Hematopoietic multipotent progenitor cell treated with erythropoietin and hydrocortisone succinate and interleukin-3 and kit ligand, for 15 days (in vitro differentiated cells): ENCODE measurements at regions not wholly inside any gene's neighbourhood (a gene's known extent, or its start where the extent isn't known, plus 50 kb on each side); places are given as distances from the start of the nearest gene placed in this dataset.
A peak's percentile ranks its signal among the peaks of the same experiment; 100 is the strongest.
"Not testable (repeated sequence)": the region's sequence is repeated elsewhere in the genome, so short reads cannot be mapped to it uniquely, and the experiment has no call there.

ENCODE experiments used
- DNase-seq: peaks from one replicate; pipeline ENCODE4 v3.0.0-alpha.2; 2015; ENCODE audit warnings: low spot score

- DNase-seq = no peak
Measured at GRCh38 chr14:30312214-30312613, 246.7 kb upstream of the G2E3 start.

GRCh38 chr14:30317729-30318128, 241.2 kb upstream of the G2E3 start:
- no peak for DNase-seq

GRCh38 chr14:30322819-30323218, 236.1 kb upstream of the G2E3 start:
- DNase-seq = no peak

- no peak for DNase-seq
Measured at GRCh38 chr14:30330033-30330432, 228.9 kb upstream of the G2E3 start.

- DNase-seq = peak; percentile 14
Measured at GRCh38 chr14:30330445-30330844, 228.5 kb upstream of the G2E3 start.

- DNase-seq = no peak
Measured at GRCh38 chr14:30331030-30331429, 227.9 kb upstream of the G2E3 start.

- no peak for DNase-seq
Measured at GRCh38 chr14:30332374-30332773, 226.6 kb upstream of the G2E3 start.

- DNase-seq = no peak
Measured at GRCh38 chr14:30333934-30334333, 225.0 kb upstream of the G2E3 start.

- DNase-seq = no peak
Measured at GRCh38 chr14:30337456-30337855, 221.5 kb upstream of the G2E3 start.

- DNase-seq = no peak
Measured at GRCh38 chr14:30339311-30339901, 219.6 kb upstream of the G2E3 start.

- DNase-seq = no peak
Measured at GRCh38 chr14:30340495-30340894, 218.5 kb upstream of the G2E3 start.

- no peak for DNase-seq
Measured at GRCh38 chr14:30345511-30345910, 213.4 kb upstream of the G2E3 start.

- no peak for DNase-seq
Measured at GRCh38 chr14:30348445-30348844, 210.5 kb upstream of the G2E3 start.

- no peak for DNase-seq
Measured at GRCh38 chr14:30349520-30349919, 209.4 kb upstream of the G2E3 start.

GRCh38 chr14:30354439-30354838, 204.5 kb upstream of the G2E3 start:
- no peak for DNase-seq

GRCh38 chr14:30355431-30355913, 203.5 kb upstream of the G2E3 start:
- DNase-seq = no peak

- no peak for DNase-seq
Measured at GRCh38 chr14:30356438-30357202, 202.3 kb upstream of the G2E3 start.

GRCh38 chr14:30357791-30358190, 201.2 kb upstream of the G2E3 start:
- DNase-seq = no peak

- DNase-seq = no peak
Measured at GRCh38 chr14:30362369-30363218, 196.4 kb upstream of the G2E3 start.

GRCh38 chr14:30363219-30363880, 195.6 kb upstream of the G2E3 start:
- DNase-seq = not testable (repeated sequence)

GRCh38 chr14:30369502-30370180, 189.3 kb upstream of the G2E3 start:
- no peak for DNase-seq

- no peak for DNase-seq
Measured at GRCh38 chr14:30373053-30373452, 185.9 kb upstream of the G2E3 start.
